ENCODE measurements at regions not wholly inside any gene's neighbourhood (a gene's known extent, or its start where the extent isn't known, plus 50 kb on each side); places are given as distances from the start of the nearest gene placed in this dataset.
"Not testable (repeated sequence)": the region's sequence is repeated elsewhere in the genome, so short reads cannot be mapped to it uniquely, and the experiment has no call there.

DNA sequence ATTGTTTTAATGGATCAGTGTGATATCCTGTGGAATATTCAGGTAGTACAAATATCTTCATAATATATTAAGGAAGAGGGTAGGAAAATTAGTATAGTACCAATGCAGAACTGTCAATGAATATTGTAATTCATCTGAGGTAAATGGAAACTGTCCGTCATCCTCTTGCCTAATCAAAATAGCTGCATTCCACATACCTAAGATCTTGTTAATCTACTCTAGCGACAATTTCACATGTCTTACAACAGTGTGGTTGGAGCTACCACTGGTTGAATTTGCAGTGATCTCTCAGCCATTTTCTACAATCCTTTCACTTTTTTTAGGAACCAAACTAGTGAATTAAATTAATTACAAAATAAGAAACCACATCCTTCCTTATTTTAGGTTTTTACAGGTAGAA, 117.5 kb downstream of the PCDH18 start:
- no peak overlapping the region for H3K27ac ChIP-seq (ENCODE audit: low read depth, low read length)
- no peak overlapping the region for H2AFZ ChIP-seq (ENCODE audit: low read depth, low read length, severe bottlenecking)
- H3F3A ChIP-seq (ENCODE audit: insufficient read depth): no peaks in the 10 kb centered on the region
- no peak overlapping the region for H3K4me3 ChIP-seq (ENCODE audit: insufficient read depth, low read length, poor library complexity, severe bottlenecking)
- H3K9me3 ChIP-seq (ENCODE audit: insufficient read depth, low read length): no peaks in the 10 kb centered on the region
- no peaks in the 10 kb centered on the region for H3K79me2 ChIP-seq (ENCODE audit: insufficient read depth, low read length)
- no peaks in the 10 kb centered on the region for H4K20me1 ChIP-seq (ENCODE audit: low read depth, low read length)
- H3K36me3 ChIP-seq (ENCODE audit: low read length): no peaks in the 10 kb centered on the region
- no peaks in the 10 kb centered on the region for H3K9me2 ChIP-seq (replicated peaks; ENCODE audit: insufficient read depth, low read length)
- TF ChIP-seq EZH2phosphoT487 (conservative IDR thresholded peaks at IDR 0.05; ENCODE audit: low read length): no peak
- TF ChIP-seq, protein P1, sequence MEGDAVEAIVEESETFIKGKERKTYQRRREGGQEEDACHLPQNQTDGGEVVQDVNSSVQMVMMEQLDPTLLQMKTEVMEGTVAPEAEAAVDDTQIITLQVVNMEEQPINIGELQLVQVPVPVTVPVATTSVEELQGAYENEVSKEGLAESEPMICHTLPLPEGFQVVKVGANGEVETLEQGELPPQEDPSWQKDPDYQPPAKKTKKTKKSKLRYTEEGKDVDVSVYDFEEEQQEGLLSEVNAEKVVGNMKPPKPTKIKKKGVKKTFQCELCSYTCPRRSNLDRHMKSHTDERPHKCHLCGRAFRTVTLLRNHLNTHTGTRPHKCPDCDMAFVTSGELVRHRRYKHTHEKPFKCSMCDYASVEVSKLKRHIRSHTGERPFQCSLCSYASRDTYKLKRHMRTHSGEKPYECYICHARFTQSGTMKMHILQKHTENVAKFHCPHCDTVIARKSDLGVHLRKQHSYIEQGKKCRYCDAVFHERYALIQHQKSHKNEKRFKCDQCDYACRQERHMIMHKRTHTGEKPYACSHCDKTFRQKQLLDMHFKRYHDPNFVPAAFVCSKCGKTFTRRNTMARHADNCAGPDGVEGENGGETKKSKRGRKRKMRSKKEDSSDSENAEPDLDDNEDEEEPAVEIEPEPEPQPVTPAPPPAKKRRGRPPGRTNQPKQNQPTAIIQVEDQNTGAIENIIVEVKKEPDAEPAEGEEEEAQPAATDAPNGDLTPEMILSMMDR (IDR thresholded peaks at IDR 0.05; ENCODE audit: insufficient read depth, low read length, poor library complexity, severe bottlenecking): no peak
- no peak overlapping the region for H3K4me2 ChIP-seq (ENCODE audit: low read depth, low read length, poor library complexity, severe bottlenecking)
- H3K27me3 ChIP-seq (ENCODE audit: low read length): no peaks in the 10 kb centered on the region
- H3K9ac ChIP-seq (ENCODE audit: low read length): no peak overlapping the region

DNA sequence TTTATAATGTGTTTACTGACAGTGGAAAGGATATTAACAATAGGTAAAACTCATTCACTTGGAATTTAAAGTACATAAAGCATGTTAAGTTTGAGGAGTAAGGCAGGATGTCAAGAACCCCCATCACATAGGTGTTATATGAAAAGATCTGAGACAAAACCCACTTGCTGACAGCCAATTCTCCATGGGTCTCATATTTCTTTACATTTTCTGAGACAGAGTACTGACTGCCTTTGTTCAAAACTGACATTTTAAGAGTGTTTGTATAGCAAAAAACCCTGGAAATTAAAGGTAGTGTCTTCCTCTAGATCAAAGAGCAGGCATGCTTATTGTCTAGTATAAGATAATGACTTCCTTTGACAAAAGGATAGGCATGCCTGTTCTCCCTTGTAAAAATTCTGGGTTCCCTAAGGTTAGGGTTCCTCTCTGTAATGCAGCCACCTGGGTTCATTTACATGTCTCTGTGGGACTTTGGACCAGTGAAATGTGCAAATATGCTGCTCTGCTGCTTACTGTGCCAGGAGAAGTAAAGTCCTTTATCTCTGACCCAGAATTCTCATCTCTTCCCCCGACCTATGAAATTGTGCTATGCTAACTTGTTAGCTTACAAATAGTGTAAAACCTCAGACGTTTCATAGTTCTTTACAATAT, 123.6 kb downstream of the PCDH18 start:
- H3K4me3 ChIP-seq (ENCODE audit: insufficient read depth, low read length, poor library complexity, severe bottlenecking): no peak overlapping the region
- TF ChIP-seq EZH2phosphoT487 (conservative IDR thresholded peaks at IDR 0.05; ENCODE audit: low read length): no peak
- TF ChIP-seq, protein P1 (IDR thresholded peaks at IDR 0.05; ENCODE audit: insufficient read depth, low read length, poor library complexity, severe bottlenecking): no peak
- H2AFZ ChIP-seq (ENCODE audit: low read depth, low read length, severe bottlenecking): no peak overlapping the region
- H3F3A ChIP-seq (ENCODE audit: insufficient read depth): no peaks in the 10 kb centered on the region
- H3K27ac ChIP-seq (ENCODE audit: low read depth, low read length): no peak overlapping the region
- H3K9ac ChIP-seq (ENCODE audit: low read length): no peak overlapping the region
- no peaks in the 10 kb centered on the region for H3K9me2 ChIP-seq (replicated peaks; ENCODE audit: insufficient read depth, low read length)
- no peaks in the 10 kb centered on the region for H3K36me3 ChIP-seq (ENCODE audit: low read length)
- H4K20me1 ChIP-seq (ENCODE audit: low read depth, low read length): no peaks in the 10 kb centered on the region
- no peaks in the 10 kb centered on the region for H3K9me3 ChIP-seq (ENCODE audit: insufficient read depth, low read length)
- no peaks in the 10 kb centered on the region for H3K27me3 ChIP-seq (ENCODE audit: low read length)
- H3K79me2 ChIP-seq (ENCODE audit: insufficient read depth, low read length): no peaks in the 10 kb centered on the region
- no peak overlapping the region for H3K4me2 ChIP-seq (ENCODE audit: low read depth, low read length, poor library complexity, severe bottlenecking)

DNA sequence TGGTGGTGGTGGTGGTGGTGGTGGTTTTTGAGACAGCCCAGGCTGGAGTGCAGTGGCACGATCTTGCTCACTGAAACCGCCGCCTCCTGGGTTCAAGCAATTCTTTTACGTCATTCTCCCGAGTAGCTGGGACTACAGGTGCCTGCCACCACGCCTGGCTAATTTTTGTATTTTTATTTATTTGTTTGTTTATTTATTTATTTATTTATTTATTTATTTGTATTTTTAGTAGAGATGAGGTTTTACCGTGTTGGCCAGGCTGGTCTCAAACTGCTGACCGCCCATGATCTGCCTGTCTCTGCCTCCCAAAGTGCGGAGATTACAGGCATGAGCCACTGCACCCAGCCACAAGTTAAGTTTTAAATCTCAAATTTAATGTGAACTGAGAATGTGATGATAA, 126.5 kb downstream of the PCDH18 start:
- H2AFZ ChIP-seq (ENCODE audit: low read depth, low read length, severe bottlenecking); H3K9me3 ChIP-seq (ENCODE audit: insufficient read depth, low read length); H3K79me2 ChIP-seq (ENCODE audit: insufficient read depth, low read length); H3K4me2 ChIP-seq (ENCODE audit: low read depth, low read length, poor library complexity, severe bottlenecking); H3K36me3 ChIP-seq (ENCODE audit: low read length); H3K27ac ChIP-seq (ENCODE audit: low read depth, low read length); H4K20me1 ChIP-seq (ENCODE audit: low read depth, low read length); H3F3A ChIP-seq (ENCODE audit: insufficient read depth); H3K27me3 ChIP-seq (ENCODE audit: low read length); H3K9me2 ChIP-seq (replicated peaks; ENCODE audit: insufficient read depth, low read length); H3K9ac ChIP-seq (ENCODE audit: low read length); H3K4me3 ChIP-seq (ENCODE audit: insufficient read depth, low read length, poor library complexity, severe bottlenecking): not testable (repeated sequence)

DNA sequence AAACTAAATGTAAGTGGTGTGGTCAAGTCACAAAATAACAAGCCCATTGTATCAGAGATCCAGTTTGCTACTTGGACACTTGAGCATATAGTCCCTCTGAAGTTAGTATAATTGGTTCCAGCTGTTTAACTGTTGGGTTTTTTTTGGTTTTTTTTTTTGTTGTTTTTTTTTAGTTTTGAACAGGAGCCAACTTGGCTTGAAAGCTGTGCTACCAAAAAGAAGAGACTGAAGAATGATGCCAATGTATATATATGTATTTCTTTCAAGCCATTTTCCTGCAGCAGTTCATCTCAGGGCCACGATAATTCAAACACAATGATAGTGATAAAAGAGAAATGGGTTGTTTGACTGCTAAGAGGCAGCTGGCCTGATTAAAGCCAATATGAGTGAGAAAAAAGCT, 138.3 kb downstream of the PCDH18 start:
- H3F3A ChIP-seq (ENCODE audit: insufficient read depth): no peaks in the 10 kb centered on the region
- H3K9ac ChIP-seq (ENCODE audit: low read length): no peak overlapping the region
- H3K27ac ChIP-seq (ENCODE audit: low read depth, low read length): no peak overlapping the region

More for the DNA sequence above, 138.3 kb downstream of the PCDH18 start:
- Histone ChIP-seq H3K4me3 (ENCODE audit: insufficient read depth, low read length, poor library complexity, severe bottlenecking) (no peak overlapping the region), H3K9me2 (replicated peaks; ENCODE audit: insufficient read depth, low read length) (no peaks in the 10 kb centered on the region), H3K4me2 (ENCODE audit: low read depth, low read length, poor library complexity, severe bottlenecking) (no peak overlapping the region), H2AFZ (ENCODE audit: low read depth, low read length, severe bottlenecking) (no peak overlapping the region), H4K20me1 (ENCODE audit: low read depth, low read length) (no peaks in the 10 kb centered on the region), H3K9me3 (ENCODE audit: insufficient read depth, low read length) (no peaks in the 10 kb centered on the region), H3K27me3 (ENCODE audit: low read length) (no peaks in the 10 kb centered on the region), H3K36me3 (ENCODE audit: low read length) (no peaks in the 10 kb centered on the region), H3K79me2 (ENCODE audit: insufficient read depth, low read length) (no peaks in the 10 kb centered on the region)
- no peak for TF ChIP-seq EZH2phosphoT487 (conservative IDR thresholded peaks at IDR 0.05; ENCODE audit: low read length)

Data from SU-DHL-6 (cell line).